ENCODE measurements at regions not wholly inside any gene's neighbourhood (a gene's known extent, or its start where the extent isn't known, plus 50 kb on each side); places are given as distances from the start of the nearest gene placed in this dataset.

DNA sequence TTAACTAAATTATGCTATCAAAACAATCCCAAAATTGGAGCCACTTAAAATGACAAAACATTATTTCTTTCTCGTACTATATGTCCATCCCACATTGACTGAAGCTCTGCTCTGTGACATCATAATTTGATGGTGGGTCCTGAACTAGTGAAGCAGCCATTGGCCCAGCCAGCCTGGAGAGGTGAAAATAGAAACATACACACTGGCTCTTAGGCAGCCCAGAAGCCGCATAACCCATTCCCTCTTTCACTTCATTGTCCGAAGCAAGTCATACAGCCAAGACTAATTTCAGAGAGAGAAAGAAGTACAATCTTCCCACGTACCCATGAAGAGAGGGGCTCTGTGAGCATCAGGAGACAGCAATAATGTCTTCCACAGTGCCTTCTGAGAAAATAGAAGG is 342.5 kb downstream of the NFIB start (continued):
- TF ChIP-seq MXD1 (CRISPR knock-in tag; IDR thresholded peaks at IDR 0.05; ENCODE audit: borderline replicate concordance, poor library complexity, severe bottlenecking) = no peak
- TF ChIP-seq TFAM (CRISPR knock-in tag; conservative IDR thresholded peaks at IDR 0.05) = no peak
- no peak for TF ChIP-seq ELF4 (CRISPR knock-in tag; IDR thresholded peaks at IDR 0.05)
- TF ChIP-seq ZNF644 (tag; IDR thresholded peaks at IDR 0.05; ENCODE audit: low read depth) = no peak
- TF ChIP-seq ZNF778 (CRISPR knock-in tag; IDR thresholded peaks at IDR 0.05) = no peak

- no TSS peak for BruUV-seq (replicated peaks)
- Histone ChIP-seq H3K4me3 (no peak overlapping the region), H3K9ac (ENCODE audit: insufficient read depth in 1 of 2, low read depth in 2 of 2, low read length in 2 of 2) (no peak overlapping the region), H3K79me2 (ENCODE audit: control insufficient read depth, insufficient read depth, low read length) (no peaks in the 10 kb centered on the region), H3K4me1 (replicated peaks in 1 of 2; ENCODE audit: control insufficient read depth in 2 of 2, insufficient read depth in 2 of 2, low read length in 2 of 2) (no peaks in the 10 kb centered on the region), H3K27ac (ENCODE audit: extremely low read depth, low read depth, low read length) (no peak overlapping the region), H3K9me3 (replicated peaks; ENCODE audit: control insufficient read depth, insufficient read depth, low read depth, low read length) (no peaks in the 10 kb centered on the region), H2AFZ (ENCODE audit: low read depth, low read length) (no peak overlapping the region), H3K27me3 (ENCODE audit: control insufficient read depth in 2 of 2, insufficient read depth in 2 of 2, low read length in 2 of 2) (no peaks in the 10 kb centered on the region; a peak in 1 of 5 replicates), H4K20me1 (replicated peaks; ENCODE audit: control insufficient read depth, insufficient read depth, low read length) (no peaks in the 10 kb centered on the region), H3K9me1 (ENCODE audit: control insufficient read depth, insufficient read depth, low read length) (no peaks in the 10 kb centered on the region), H3K36me3 (ENCODE audit: control insufficient read depth, insufficient read depth, low read length) (no peaks in the 10 kb centered on the region), H3K4me2 (ENCODE audit: insufficient read depth, low read length) (no peak overlapping the region)
- FAIRE-seq (no peak), DNase-seq (ENCODE audit: extremely low read depth in 1 of 4, low spot score in 3 of 4) (no peak), ATAC-seq (no peak)
- in situ Hi-C loops (cut with MboI) = no loop called here
- ChIA-PET CTCF (ENCODE audit: low intra/inter-chr PET ratio) (no interaction called here), POLR2A (no interaction called here)
- intact Hi-C loops (cut with micrococcal nuclease) = no loop called here
- WGBS (ENCODE audit: insufficient coverage, low coverage, missing lambda C conversion rate) = 0% methylated on average over 3 of the region's 3 CpGs
- TF ChIP-seq ZNF830 (CRISPR knock-in tag; IDR thresholded peaks at IDR 0.05) (no peak), TAF7 (tag; IDR thresholded peaks at IDR 0.05) (no peak), ESRRB (CRISPR knock-in tag; IDR thresholded peaks at IDR 0.05; ENCODE audit: borderline replicate concordance) (no peak), WHSC1 (IDR thresholded peaks at IDR 0.05; ENCODE audit: low read length) (no peak), HDAC3 (IDR thresholded peaks at IDR 0.05; ENCODE audit: borderline replicate concordance, partially characterized antibody) (no peak), BRD9 (IDR thresholded peaks at IDR 0.05; ENCODE audit: low read depth, partially characterized antibody) (no peak), MEF2D (tag; conservative IDR thresholded peaks at IDR 0.05; ENCODE audit: low read depth) (no peak), ZNF778 (CRISPR knock-in tag; IDR thresholded peaks at IDR 0.05) (no peak), MAFK (IDR thresholded peaks at IDR 0.05; ENCODE audit: low read length) (no peak), ZNF766 (CRISPR knock-in tag; conservative IDR thresholded peaks at IDR 0.05) (no peak), ZFP30 (CRISPR knock-in tag; IDR thresholded peaks at IDR 0.05; ENCODE audit: borderline replicate concordance) (no peak)
- TF ChIP-seq, protein P1, sequence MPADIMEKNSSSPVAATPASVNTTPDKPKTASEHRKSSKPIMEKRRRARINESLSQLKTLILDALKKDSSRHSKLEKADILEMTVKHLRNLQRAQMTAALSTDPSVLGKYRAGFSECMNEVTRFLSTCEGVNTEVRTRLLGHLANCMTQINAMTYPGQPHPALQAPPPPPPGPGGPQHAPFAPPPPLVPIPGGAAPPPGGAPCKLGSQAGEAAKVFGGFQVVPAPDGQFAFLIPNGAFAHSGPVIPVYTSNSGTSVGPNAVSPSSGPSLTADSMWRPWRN (IDR thresholded peaks at IDR 0.05; ENCODE audit: low read depth) = no peak
- TF ChIP-seq, protein P2, sequence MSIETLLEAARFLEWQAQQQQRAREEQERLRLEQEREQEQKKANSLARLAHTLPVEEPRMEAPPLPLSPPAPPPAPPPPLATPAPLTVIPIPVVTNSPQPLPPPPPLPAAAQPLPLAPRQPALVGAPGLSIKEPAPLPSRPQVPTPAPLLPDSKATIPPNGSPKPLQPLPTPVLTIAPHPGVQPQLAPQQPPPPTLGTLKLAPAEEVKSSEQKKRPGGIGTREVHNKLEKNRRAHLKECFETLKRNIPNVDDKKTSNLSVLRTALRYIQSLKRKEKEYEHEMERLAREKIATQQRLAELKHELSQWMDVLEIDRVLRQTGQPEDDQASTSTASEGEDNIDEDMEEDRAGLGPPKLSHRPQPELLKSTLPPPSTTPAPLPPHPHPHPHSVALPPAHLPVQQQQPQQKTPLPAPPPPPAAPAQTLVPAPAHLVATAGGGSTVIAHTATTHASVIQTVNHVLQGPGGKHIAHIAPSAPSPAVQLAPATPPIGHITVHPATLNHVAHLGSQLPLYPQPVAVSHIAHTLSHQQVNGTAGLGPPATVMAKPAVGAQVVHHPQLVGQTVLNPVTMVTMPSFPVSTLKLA (conservative IDR thresholded peaks at IDR 0.05) = no peak
- TF ChIP-seq, protein P3, sequence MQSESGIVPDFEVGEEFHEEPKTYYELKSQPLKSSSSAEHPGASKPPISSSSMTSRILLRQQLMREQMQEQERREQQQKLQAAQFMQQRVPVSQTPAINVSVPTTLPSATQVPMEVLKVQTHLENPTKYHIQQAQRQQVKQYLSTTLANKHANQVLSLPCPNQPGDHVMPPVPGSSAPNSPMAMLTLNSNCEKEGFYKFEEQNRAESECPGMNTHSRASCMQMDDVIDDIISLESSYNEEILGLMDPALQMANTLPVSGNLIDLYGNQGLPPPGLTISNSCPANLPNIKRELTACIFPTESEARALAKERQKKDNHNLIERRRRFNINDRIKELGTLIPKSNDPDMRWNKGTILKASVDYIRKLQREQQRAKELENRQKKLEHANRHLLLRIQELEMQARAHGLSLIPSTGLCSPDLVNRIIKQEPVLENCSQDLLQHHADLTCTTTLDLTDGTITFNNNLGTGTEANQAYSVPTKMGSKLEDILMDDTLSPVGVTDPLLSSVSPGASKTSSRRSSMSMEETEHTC (IDR thresholded peaks at IDR 0.05) = no peak
Observed at GRCh38 chr9:13970426-13970825, 343.5 kb downstream of the NFIB start.

Data from K562 (cell line).